NCI-H146 treated with DMSO at 0.1 percent for 48 hours (cell line): ENCODE measurements at regions not wholly inside any gene's neighbourhood (a gene's known extent, or its start where the extent isn't known, plus 50 kb on each side); places are given as distances from the start of the nearest gene placed in this dataset.
"Not testable (repeated sequence)": the region's sequence is repeated elsewhere in the genome, so short reads cannot be mapped to it uniquely, and the experiment has no call there.

ENCODE experiments used
- DNase-seq: peaks from one replicate; lab custom pipeline; 2025; ENCODE audit not compliant: unreplicated experiment; lab: John Stamatoyannopoulos, UW

DNA sequence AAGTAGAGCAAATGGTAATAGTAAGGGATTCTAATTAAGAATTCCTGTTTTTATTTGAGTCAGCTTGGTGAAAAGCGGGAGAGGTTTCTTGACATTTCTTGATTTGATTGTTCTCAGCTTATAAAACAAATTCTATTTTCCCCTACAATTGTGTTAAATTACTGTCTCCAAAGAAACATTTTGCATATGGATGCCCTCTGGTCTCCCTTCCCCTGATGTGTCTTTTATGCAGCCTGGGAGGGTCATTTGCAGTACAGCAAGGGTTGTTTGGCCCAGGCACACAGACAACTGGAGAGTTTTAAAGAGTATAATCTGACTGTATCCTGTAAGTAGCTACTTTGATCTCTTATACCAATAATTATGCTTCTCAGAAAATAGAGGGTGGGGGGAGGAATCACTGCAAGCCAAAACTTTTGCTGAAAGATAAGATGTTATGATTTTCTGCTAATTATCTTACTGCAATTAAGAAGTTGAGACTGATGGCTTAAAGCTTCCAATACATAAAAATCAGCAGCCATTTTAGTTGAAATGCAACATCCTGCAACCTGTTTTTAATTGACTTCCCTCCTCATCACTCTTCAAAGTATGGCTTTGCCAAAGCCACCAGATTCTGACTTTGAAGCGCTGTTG, 204.1 kb upstream of the SEMA6A start:
- DNase-seq = no peak

DNA sequence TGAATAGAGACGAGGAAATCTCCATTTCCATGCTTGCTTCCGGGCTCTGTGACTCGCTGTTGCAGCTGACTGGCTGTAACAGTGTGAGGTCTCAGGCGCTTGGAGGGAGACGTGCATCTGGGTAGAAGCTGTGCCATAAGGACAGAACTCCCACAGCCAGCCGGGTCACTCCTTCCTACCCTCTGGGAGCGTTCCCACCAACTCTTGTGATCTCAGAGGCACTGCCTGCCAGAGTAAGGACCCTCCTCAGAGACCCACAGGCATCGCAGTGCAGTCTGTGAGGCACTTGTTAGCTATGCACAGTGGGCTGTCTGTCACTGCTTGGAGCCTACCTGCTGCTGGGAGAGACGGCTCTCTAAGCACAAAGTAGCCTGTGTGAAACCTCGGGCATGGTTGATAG, 203.4 kb upstream of the SEMA6A start:
- no peak for DNase-seq

DNA sequence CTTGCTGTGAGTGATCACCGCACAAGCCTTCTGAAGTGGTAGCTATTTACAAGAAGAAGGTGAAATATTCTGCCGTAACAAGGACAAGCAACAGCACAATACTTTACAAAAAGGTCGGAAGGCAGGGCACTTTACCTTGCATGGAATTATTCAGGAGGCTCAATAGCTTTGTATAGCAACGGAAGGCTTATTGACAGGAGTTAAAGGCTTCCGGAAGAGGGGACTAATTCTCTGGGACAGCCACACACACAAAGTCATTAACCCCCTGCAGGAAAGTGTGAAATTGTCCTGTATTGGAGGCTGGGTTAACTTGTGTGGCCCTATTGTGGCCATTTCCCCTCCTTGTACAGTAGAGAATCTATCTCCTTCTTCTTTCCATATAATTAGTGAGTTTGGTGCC, 199.3 kb upstream of the SEMA6A start:
- no peak for DNase-seq

DNA sequence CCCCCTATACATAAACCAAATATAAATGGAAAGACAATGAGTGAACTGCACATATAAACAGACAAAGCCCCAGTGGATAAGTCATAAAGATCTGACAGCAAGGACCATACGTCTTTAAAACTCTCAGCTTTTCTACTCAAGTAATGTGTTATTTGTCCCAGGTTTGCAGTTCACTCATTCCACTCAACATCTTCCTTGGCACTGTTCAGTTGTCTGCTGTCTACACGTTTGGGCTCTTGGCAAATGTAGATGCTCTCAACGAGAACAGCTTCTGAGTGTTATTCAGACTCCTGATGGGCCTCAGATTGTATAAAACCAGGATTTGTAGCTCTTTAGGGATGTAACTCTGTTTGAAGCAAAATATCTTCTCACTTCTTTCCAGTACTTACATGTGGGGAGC, 198.2 kb upstream of the SEMA6A start:
- no peak for DNase-seq

DNA sequence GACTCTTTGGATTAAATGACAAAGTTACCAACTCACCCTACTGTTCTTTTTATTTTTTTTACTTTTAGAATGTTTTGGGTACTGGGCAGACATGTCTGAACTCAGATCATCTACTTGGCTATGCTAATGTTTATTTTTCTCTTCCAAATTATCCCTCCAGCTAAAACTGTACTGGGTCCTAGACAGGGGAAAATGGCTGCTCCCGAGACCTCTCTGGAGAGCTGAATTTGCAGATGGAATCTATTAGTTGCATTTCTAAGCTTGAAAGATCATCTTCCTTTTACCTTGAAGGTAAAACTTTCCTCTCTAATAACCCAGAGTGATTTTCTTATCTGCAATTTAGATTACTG, 197.5 kb upstream of the SEMA6A start:
- DNase-seq = no peak

DNA sequence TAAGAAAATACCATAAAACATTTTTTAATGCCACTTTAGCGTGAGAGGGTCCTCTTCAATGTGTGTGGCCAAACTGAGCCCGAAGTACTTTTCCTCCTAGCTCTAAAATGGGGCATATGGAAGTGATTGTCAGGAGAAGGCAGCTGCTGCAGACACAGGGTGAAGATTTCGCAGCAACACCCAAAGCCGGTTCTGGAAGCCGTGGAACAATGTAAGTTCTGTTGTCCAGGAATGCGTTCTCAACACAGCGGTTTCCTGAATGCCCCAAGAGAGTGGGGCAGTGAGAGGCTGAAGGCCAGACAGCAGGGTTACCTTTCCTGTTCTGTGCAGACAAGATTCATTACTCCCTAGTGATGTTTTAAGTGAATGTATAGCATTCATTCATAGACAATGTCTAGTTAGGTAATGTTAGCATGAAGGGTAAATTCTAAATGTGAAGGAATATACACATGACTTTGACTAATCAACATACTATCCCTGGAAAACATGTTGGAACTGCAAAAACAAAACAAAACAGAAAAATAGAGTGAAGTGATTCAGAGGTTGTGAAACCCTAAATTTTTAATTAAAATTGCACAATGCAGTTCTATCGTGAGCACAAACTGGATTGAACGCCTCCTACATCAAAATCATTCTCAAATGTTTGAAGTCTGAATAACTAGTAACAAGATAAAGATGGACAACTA, 197.0 kb upstream of the SEMA6A start:
- DNase-seq = no peak

DNA sequence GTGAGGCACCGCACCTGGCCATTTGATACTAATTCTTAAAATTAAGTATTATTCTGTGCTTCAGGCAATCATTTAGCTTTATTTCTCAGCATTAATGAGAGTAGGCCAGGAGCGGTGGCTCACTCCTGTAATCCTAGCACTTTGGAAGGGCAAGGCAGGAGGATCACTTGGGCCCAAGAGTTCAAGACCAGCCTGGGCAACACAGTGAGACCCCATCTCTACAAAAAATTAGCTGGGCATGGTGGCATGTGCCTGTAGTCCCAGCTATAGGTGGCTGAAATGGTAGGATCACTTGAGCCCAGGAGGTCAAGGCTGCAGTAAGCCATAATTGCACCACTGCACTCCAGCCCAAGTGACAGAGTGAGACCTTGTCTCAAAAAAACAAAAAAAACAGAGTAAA, 195.3 kb upstream of the SEMA6A start:
- not testable (repeated sequence) for DNase-seq

DNA sequence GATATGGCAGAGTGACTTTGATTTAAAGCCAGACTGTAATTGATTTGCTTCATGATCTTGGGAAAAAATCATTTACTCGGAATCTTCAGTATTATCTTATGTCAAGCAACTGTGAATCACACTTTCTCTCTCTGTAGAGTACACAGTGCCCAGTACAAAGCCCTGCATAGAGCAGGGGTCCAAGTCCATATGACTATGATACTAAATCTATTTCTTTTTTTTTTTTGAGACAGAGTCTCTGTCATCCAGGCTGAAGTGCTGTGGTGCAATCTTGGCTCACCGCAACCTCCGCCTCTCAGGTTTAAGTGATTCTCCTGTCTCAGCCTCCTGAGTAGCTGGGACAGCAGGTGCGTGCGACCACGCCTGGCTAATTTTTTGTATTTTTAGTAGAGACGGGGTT, 194.8 kb upstream of the SEMA6A start:
- DNase-seq = no peak

DNA sequence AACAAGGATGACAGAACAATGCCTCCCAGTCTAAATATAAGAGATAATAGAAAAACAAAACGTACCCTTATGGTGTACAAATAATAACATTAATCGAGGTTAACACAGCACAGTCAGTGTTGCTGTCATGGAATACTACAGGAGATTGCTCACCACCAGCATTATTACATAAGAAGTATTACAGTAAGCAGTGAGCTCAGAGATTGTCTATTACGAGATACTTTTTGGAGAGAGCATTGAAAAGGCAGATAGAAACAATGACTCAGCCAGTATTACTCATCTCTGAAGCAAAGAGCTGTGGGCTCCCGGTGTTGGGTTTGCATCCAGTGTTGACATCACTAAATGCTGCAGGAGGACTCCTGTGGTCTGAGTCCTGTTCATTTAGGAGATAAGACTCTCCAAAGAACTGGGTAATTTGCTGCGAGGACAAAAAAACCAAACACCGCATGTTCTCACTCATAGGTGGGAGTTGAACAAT, 191.9 kb upstream of the SEMA6A start:
- no peak for DNase-seq

DNA sequence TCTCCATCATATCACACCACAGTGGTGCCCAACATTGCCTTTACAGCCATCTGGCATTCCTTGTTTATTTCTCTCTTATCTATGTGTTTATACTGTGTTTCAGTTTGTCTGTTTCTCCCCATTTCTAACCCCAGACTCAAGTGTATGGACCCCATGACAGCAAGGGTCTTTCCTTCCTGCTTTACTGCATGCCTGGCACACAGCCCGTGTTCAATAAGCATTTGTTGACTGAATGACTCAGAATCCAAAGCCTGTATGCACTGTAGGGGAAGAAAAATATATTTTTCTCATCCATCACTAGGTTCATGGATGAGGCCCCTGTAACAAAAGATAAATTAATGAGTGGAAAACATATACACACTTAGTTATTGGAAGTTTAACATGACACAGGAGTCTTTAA, 190.8 kb upstream of the SEMA6A start:
- no peak for DNase-seq

DNA sequence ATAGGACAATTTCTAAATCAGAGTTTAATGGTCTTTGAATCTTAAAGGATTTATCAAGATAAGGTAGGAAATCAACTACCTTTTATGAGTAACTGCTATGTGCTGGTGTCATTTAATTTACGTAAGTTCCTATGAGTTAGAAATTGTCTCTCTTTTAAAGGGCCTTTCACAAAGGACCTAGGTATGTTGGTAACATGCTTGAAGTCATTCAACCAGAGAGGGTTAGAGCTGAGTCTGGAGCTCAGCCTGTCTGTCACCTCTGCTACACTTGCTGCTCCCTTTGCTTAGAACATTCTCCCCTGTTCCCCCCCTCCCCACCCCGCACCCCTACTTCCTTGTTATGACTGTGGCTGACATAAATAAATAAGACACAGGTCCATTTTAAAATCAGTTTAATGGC, 190.3 kb upstream of the SEMA6A start:
- DNase-seq = no peak

DNA sequence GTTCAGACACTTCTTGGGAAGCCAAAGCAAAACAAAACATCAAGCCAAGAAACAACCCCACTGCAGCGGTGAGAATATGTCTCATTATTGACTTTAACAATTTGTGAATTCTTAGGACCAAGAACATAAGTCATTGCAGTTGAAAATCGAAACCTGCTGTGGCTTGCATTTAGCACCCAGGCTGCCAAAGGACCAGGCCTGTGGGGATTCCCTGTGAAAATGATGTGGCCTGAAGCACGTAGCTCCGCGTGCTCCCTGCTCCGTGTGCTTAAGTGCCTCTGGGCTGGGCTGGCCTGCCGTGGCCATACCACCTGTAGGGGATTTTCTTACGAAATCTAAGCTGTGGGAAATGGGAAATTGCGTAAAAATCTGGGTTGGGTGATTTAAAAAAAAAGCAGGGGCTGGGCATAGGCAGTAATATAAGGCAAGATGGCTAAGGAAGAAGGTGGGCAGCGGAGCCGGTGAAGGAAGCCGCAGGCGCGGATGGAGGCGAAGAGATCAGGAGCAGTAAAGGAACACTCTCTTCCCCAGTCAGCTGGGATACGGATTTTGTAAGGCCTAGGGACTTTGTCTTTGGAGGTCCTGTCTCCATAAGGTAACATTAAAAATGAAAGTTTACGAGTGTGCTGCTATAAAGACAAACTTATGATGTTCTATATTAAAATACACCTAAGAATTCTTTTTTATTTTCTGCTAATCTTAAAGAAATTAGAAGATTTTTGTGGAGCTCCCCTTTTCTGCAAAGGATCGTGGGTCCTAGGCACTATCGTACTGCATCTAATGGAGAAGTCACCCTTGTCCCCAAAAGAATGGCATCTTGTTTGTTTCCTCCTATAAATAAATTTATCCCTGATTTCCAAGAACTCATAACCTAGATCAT, 189.6 kb upstream of the SEMA6A start:
- no peak for DNase-seq

DNA sequence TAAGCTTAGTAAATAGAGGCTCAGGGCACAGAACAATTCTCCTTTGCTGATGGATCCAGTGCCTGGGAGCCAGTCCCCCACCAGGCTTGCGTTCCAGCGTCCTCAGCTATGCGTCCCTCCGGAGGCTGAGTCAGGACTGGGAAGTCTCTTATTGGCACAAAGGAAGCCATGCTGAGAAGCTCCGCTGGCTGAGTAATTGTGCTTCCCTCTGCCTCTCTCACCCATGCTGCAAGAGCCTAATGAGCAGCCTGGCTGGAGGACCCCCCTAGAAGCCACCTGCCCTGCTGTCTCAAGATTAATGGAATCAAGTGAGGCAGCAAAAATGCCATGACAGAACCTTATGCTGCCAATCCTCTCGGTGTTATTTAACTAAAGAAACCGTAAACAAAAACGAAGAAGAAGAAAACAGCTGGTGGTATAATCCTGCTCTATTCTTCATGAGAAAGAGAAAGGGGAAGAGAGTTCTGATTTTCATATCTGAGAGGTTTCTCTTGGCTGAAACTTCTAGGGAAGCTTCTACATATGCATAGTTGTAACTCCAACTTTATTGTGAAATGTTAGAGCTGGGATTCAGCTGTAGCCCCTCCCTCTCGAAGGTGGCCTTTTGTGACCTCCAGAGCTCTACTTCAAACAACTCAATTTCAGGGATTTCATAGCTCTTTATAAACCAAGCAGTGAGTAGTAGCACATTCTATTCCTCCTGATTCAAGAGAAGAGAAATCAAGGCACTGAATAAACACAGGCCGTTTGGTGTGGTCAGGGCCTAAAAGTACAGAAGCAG, 185.4 kb upstream of the SEMA6A start:
- no peak for DNase-seq

DNA sequence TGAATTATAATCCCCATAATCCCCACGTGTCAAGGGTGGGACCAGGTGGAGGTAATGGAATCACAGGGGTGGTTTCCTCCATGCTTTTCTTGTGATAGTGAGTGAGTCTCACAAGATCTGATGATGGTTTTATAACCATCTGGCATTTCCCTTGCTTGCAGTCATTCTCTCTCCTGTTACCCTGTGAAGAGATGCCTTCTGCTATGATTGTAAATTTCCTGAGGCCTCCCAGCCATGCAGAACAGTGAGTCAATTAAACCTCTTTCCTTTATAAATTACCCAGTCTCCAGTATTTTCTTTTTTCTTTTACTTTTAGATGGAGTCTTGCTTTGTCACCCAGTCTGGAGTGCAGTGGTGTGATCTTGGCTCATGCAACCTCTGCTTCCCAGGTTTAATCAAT, 182.7 kb upstream of the SEMA6A start:
- DNase-seq = no peak

DNA sequence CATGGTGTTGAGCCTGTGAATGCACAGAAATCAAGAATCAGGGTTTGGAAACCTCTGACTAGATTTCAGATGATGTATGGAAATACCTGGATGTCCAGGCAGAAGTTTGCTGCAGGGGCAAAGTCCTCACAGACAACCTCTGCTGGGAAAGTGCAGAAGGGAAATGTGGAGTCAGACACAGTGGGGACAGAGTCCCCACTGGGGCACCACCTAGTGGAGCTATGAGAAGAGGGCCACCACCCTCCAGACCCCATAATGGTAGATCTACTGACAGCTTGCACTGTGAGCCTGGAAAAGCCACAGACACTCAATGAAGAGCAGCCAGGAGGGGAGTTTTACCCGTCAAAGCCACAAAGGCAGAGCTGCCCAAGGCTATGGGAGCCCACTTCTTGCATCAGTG, 181.9 kb upstream of the SEMA6A start:
- DNase-seq = no peak

DNA sequence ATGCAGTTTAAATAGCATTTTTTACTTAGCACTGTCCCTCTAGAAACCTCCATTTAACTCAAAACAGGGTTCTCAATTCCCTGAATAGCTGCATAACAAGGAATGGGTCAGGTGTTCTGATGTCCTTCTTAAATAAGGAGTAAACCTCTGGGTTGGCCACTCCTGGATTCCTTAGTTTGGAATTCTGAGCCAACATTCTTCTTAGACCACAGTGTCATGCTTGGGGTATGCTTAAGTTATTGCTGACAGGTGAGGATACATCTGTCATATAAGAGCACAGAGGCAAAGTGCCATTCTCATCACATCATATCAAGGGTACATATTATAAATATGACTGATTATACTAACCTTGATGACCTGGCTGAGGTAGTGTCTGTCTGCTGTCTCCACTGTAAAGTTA, 179.9 kb upstream of the SEMA6A start:
- no peak for DNase-seq

DNA sequence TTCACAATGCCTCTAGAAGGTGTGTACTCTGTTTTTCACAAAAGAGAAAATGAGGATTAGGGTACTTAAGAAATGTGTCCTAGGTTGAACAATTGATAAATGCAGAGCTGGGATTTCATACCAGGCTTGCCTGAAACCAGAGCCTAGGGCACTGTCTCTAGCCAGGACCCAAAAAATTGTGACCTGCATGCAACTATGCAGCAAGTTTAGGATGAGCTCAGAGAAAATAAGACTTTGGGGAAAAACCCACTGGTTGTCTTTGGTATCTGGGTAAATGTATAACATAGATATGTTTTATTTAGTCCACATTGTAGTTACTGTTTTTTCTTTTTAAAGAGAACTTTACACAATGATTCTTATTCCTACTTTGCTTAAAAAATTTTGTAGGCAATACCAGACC, 177.1 kb upstream of the SEMA6A start:
- DNase-seq = no peak

DNA sequence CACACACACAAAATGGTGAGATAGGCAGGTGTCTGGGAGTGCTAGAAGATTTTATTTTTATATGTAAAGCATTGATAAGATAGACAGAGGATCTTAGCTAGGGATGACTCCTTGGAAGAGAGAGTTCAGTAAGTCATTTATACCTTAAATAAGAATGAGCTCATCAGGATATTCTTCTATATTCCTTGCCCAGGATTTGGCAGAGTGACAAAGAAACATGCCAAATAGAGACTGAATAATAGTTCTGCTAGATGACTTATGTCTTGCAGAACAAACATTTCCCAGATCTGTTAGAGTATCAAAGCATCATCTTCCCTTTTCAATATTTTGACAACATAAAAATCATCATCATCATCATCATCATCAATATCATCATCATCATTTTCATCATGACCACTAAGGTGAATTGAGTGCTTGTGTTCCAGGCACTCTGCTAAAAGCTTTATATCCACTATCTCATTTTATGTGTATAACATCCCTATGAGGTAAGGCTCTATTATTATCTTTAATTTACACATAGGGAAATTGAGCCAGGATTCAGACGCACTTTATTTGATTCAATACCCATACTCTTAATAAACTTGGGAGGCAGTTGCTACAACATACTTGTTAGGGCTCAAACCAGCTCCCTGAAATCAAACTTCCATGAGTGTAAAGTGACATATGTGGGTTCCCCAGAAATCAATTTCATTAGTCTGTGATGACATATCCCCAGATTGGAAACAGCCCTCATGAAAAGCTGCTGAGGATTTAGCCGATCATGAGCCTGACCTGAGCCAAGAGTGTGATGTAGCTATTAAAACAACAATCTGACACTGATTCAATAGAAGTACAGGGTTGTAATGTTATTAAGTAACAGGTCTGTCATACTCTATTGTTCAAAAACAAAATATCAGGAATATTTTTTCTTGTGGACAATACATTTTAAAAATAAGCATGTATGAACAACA, 176.3 kb upstream of the SEMA6A start:
- DNase-seq = no peak

DNA sequence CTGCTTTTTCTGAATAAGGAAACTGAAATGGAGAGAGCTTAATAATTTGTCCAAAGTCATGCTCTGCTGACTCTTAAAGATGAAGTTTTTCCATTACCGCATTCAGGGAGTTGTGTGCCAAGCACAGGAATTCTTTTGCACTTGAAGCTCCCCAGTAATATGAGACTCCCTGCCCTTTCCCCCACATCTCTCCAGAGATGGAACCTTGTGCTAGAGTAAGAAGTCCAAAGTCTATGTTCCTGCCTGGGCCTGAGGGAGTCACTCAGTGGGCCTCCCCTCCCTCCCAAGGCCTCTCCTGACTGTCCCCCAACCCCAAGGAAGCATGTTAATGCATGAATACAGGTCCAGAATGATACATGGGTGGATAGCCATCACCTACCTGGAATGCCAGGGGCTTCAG, 173.3 kb upstream of the SEMA6A start:
- DNase-seq = no peak

DNA sequence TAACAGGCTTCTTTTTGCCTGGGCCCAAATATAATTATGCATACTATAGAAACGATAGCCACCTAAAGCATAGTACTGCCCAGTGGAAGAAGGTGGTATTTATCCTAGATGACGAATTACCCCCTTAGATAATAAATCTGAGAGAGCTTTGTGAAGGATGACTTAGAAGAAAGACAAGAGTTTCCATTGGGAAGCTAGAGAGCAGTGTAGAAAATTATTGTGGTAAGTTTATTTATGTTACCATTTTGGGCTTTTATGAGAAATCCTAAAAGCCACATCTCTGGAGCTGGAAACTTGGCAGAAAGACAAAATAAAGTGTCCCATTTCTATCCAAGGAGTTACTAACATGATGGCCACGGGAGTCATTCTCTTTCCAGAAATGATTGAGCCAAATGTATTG, 172.0 kb upstream of the SEMA6A start:
- no peak for DNase-seq
